B cell (primary cell): ENCODE measurements at regions not wholly inside any gene's neighbourhood (a gene's known extent, or its start where the extent isn't known, plus 50 kb on each side); places are given as distances from the start of the nearest gene placed in this dataset.

Experiments used
- EZH2 ChIP-seq: IDR thresholded peaks from 2 replicates; pipeline ENCODE4 v1.6.1; 2012; ENCODE audit warnings: borderline replicate concordance, low read depth, mild to moderate bottlenecking, moderate library complexity, low read length; ENCODE audit not compliant: insufficient read depth, poor library complexity, severe bottlenecking
- TF ChIP-seq, protein P1 (sequence below): fragments of 200-600 bp; IDR thresholded peaks from one replicate; pipeline ENCODE4 v1.8.0; 2022; ENCODE audit warnings: antibody characterized with exemption, mild to moderate bottlenecking

DNA sequence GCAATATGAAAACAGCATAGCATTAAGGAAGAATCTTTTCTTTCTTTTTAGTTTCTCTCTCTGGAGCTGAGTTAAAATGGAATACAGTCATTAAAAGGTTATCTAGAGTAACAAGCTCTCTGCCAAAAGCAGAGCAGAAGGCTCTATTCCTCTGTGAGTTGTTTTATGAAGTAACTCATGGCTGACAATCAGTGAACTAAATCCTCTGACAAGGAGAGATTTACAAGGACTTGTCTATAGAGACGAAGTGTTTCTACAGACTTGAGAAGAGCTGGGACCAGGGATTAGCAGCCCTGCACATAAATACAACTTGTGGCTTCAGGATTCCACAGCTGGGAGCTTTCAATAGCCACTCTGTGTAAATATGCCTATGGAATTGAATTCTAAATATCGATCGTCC, 192.5 kb upstream of the RAG2 start:
- TF ChIP-seq, protein P1, sequence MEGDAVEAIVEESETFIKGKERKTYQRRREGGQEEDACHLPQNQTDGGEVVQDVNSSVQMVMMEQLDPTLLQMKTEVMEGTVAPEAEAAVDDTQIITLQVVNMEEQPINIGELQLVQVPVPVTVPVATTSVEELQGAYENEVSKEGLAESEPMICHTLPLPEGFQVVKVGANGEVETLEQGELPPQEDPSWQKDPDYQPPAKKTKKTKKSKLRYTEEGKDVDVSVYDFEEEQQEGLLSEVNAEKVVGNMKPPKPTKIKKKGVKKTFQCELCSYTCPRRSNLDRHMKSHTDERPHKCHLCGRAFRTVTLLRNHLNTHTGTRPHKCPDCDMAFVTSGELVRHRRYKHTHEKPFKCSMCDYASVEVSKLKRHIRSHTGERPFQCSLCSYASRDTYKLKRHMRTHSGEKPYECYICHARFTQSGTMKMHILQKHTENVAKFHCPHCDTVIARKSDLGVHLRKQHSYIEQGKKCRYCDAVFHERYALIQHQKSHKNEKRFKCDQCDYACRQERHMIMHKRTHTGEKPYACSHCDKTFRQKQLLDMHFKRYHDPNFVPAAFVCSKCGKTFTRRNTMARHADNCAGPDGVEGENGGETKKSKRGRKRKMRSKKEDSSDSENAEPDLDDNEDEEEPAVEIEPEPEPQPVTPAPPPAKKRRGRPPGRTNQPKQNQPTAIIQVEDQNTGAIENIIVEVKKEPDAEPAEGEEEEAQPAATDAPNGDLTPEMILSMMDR, result no peak
- no peak for TF ChIP-seq EZH2
